Right lobe of liver (tissue), 6 donors: ENCODE measurements at regions not wholly inside any gene's neighbourhood (a gene's known extent, or its start where the extent isn't known, plus 50 kb on each side); places are given as distances from the start of the nearest gene placed in this dataset.

ENCODE experiments used
- ATAC-seq, 4 donors: fragments of 200-7000 bp; cut with Tn5 transposase; one replicate each; pipeline ENCODE4 v1.9.1; 2020; ENCODE audit warnings: mild to moderate bottlenecking in 4 of 4, moderate library complexity in 4 of 4
- DNase-seq, 3 donors: peaks; one replicate each; pipeline ENCODE4 v3.0.0-alpha.2; 2020
- H3K27ac ChIP-seq, 3 donors: fragments of 200-600 bp; one replicate each; pipeline ENCODE4 v1.8.0; 2022
- H3K27me3 ChIP-seq, 2 donors: fragments of 200-600 bp; one replicate each; pipeline ENCODE4 v1.8.0; 2022
- H3K36me3 ChIP-seq, 4 donors: fragments of 200-600 bp; sonication (generic) in 1 of 4; one replicate each; pipeline versions ENCODE4 v1.5.1 to v1.8.0; 2017 to 2022; ENCODE audit warnings: control low read depth in 1 of 4
- H3K4me1 ChIP-seq, 4 donors: fragments of 200-600 bp; sonication (generic) in 1 of 4; one replicate each; pipeline versions ENCODE4 v1.5.1 to v1.8.0; 2017 to 2022; ENCODE audit warnings: control low read depth in 1 of 4
- H3K4me3 ChIP-seq, 3 donors: fragments of 200-600 bp; one replicate each; pipeline ENCODE4 v1.8.0; 2022
- H3K9me3 ChIP-seq, 4 donors: fragments of 200-600 bp; sonication (generic) in 1 of 4; one replicate each; pipeline versions ENCODE4 v1.5.1 to v1.8.0; 2017 to 2022; ENCODE audit warnings: control low read depth in 1 of 4
- CTCF ChIP-seq, 4 donors: fragments of 200-600 bp in 3 of 4; fragments of 450-650 bp in 1 of 4; IDR thresholded peaks; one replicate each; pipeline versions ENCODE4 v1.5.1 to v1.8.0; 2016 to 2022; ENCODE audit warnings: antibody characterized with exemption in 4 of 4, mild to moderate bottlenecking in 2 of 4
- POLR2A ChIP-seq: fragments of 450-650 bp; IDR thresholded peaks from one replicate; pipeline ENCODE4 v1.6.1; 2017; ENCODE audit warnings: antibody characterized with exemption, mild to moderate bottlenecking
- WGBS: methylation state at CpG from one replicate; pipeline ENCODE4 v1.1.6; 2018; ENCODE audit warnings: low coverage, low lambda C conversion rate; ENCODE audit not compliant: insufficient coverage; ENCODE audit errors: missing lambda C conversion rate; 5-methylcytosine and 5-hydroxymethylcytosine counted together
- intact Hi-C, 2 donors: fragments of 100-400 bp; cut with DNase I; formaldehyde crosslinking; loops; one replicate each; pipeline versions ENCODE4 v1.11.2 to v1.14.1; 2022
- donor health status: DM: no; HTN: yes; CAD: no.
- donor health status: DM: no; HTN: no; CAD: no.
- donor health status: DM: no; HTN: no; CAD: no.
- donor health status: DM: no; HTN: yes; CAD: no.
- donor health status: DM: no; HTN: yes; CAD: no.

DNA sequence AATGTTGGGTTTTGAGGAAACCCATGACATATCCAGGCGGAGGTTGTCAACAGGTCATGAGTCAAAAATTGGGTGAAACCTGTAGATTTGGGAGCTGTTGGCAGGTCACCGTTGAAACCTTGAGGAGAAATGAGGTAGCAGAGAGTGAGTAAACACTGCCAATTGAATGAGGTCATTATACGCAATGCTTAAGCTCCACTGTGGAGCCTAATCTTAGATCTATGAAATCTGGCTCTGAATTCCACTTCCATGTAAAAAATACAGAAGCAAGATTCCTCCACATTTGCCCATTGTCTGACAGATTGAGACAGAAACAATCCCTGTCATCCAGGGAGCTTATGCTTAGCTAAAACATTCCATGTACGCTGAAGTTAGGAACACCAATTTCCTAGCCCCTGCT lies 76.0 kb upstream of the IL6 start:
- peaks cover 0 to 4% (median under 1%) of the 10 kb centered on the region in 4 donors for H3K9me3 ChIP-seq
- H3K36me3 ChIP-seq = no peaks in the 10 kb centered on the region
- no peaks in the 10 kb centered on the region for H3K4me1 ChIP-seq
- WGBS = 81% methylated on average over 4 of the region's 4 CpGs
- H3K27me3 ChIP-seq = no peaks in the 10 kb centered on the region
- intact Hi-C loops = no loop called here
- ATAC-seq (no peak), DNase-seq (no peak)
- no peak overlapping the region for H3K27ac ChIP-seq
- no peak overlapping the region for H3K4me3 ChIP-seq
- TF ChIP-seq POLR2A (no peak), CTCF (IDR thresholded peaks at IDR 0.05) (no peak)

- Histone ChIP-seq H3K4me3 (no peak overlapping the region), H3K4me1 (no peaks in the 10 kb centered on the region), H3K27ac (no peak overlapping the region), H3K36me3 (no peaks in the 10 kb centered on the region), H3K27me3 (no peaks in the 10 kb centered on the region), H3K9me3 (peaks cover 0 to 7% (median 1%) of the 10 kb centered on the region in 4 donors)
- TF ChIP-seq CTCF (IDR thresholded peaks at IDR 0.05) (no peak), POLR2A (no peak)
- no peak for DNase-seq
- 80% methylated on average over 3 of the region's 3 CpGs for WGBS
- intact Hi-C loops = no loop called here
- no peak for ATAC-seq
Observed at GRCh38 chr7:22649686-22650085, 77.3 kb upstream of the IL6 start.

DNA sequence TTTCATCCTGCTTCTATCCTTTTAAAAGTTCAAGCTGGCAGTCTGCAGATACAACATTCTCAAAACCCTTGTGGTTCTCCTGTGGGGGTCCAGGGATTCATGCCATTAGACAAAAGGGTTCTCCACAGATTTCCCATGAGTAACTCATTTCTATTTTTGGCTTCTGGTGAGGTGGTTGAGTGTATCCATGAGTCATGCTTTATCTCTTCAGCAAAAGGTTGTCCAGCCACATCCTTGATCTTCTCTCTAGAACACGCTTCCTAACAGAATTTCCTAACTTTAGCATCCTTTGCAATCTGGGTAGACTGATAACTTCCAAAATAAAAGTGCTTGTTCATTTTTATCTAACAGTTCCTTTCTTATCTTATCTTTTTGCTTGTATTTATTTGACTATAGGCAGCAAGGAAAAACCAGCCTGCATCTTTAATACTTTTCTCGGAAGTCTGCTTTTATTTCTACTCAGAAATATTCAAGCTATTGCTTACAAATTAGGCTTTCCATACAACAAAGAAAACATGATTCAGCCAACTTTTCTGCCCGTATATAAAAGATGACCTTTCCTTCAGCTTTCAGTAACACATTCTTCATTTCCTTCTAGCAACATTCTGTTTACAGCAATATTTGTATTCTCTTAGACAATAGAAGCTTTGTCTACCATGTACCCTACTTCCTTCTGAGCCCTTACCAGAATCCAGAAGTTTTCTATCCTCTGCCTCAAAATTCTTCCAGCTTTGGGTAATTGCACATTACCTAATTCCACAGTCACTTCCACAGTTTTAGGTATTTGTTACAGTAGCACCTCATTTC lies 79.3 kb upstream of the IL6 start:
- WGBS = 49% methylated on average over 3 of the region's 3 CpGs
- no peaks in the 10 kb centered on the region for H3K36me3 ChIP-seq
- no peak overlapping the region for H3K27ac ChIP-seq
- TF ChIP-seq CTCF (IDR thresholded peaks at IDR 0.05) (no peak), POLR2A (no peak)
- no peak overlapping the region for H3K4me3 ChIP-seq
- no peaks in the 10 kb centered on the region for H3K27me3 ChIP-seq
- ATAC-seq (peak in 1 of 4 donors; percentile 23), DNase-seq (no peak)
- intact Hi-C loops = no loop called here
- peaks cover 0 to 7% (median 1%) of the 10 kb centered on the region in 4 donors for H3K9me3 ChIP-seq
- no peaks in the 10 kb centered on the region for H3K4me1 ChIP-seq

DNA sequence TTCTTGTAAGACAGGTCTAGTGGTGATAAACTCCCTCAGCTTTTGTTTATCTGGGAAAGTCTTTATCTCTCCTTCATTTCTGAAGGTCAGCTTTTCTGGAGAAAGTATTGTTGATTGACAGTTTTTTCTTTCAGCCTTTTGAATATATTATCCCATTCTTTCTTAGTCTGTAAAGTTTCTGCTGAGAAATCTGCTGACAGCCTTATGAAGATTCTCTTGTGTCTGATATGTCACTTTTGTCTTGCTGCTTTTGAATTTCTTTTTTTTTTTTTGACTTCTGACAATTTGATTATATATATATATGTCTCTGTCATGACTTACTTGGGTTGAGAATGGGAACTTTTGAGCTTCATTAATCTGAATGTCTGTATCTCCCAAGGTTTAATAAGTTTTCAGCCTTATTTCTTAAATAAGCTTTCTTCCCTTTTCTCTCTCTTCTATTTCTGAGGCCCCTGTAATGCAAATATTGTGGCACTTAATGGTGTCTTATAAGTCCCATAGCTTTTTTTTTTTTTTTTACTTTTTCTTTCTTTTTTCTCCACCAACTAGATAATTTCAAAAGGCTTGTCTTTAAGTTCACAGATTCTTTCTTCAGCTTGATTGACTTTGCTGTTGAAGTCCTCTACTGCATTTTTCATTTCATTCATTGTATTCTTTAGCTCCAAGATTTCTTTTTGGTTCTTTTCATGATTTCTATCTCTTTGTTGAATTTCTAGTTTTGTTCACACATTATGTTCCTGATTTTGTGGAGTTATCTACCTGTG lies 81.4 kb upstream of the IL6 start:
- Histone ChIP-seq H3K27ac (no peak overlapping the region), H3K9me3 (peaks cover 0 to 7% (median 3%) of the 10 kb centered on the region in 4 donors)

More for the DNA sequence above, 81.4 kb upstream of the IL6 start:
- Histone ChIP-seq H3K36me3 (no peaks in the 10 kb centered on the region), H3K4me3 (no peak overlapping the region), H3K27me3 (no peaks in the 10 kb centered on the region), H3K4me1 (no peaks in the 10 kb centered on the region)
- ATAC-seq (no peak), DNase-seq (no peak)
- TF ChIP-seq POLR2A (no peak), CTCF (IDR thresholded peaks at IDR 0.05) (no peak)
- intact Hi-C loops = no loop called here
